Gastrocnemius medialis (tissue), 4 donors: ENCODE measurements at regions not wholly inside any gene's neighbourhood (a gene's known extent, or its start where the extent isn't known, plus 50 kb on each side); places are given as distances from the start of the nearest gene placed in this dataset.
"Not testable (repeated sequence)": the region's sequence is repeated elsewhere in the genome, so short reads cannot be mapped to it uniquely, and the experiment has no call there.

Experiments used
- ATAC-seq, 2 donors: fragments of 150-250 bp; one replicate each; pipeline ENCODE4 v1.9.1; 2016
- DNase-seq, 2 donors: peaks; one replicate each; pipeline ENCODE4 v3.0.0-alpha.2; 2019
- H3K27ac ChIP-seq, 4 donors: fragments of 200-600 bp; sonication (generic); 1 replicate in 1 of 4; 2 replicates in 3 of 4; pipeline ENCODE4 v1.5.1; 2016 to 2018; ENCODE audit warnings: mild to moderate bottlenecking in 2 of 4, moderate library complexity in 1 of 4
- H3K27me3 ChIP-seq, 3 donors: fragments of 200-600 bp; sonication (generic) in 2 of 3; 1 replicate in 1 of 3; 2 replicates in 2 of 3; pipeline versions ENCODE4 v1.5.1 to v1.6.0; 2016 to 2019; ENCODE audit warnings: mild to moderate bottlenecking in 1 of 3, moderate library complexity in 1 of 3
- H3K36me3 ChIP-seq, 2 donors: fragments of 200-600 bp; sonication (generic) in 1 of 2; one replicate each; pipeline ENCODE4 v1.5.1; 2017 to 2018
- H3K4me1 ChIP-seq, 2 donors: fragments of 200-600 bp; sonication (generic) in 1 of 2; one replicate each; pipeline ENCODE4 v1.5.1; 2016 to 2017; ENCODE audit warnings: mild to moderate bottlenecking in 2 of 2
- H3K4me3 ChIP-seq, 4 donors: fragments of 200-600 bp; sonication (generic) in 3 of 4; 1 replicate in 1 of 4; 2 replicates in 3 of 4; pipeline ENCODE4 v1.5.1; 2016 to 2019; ENCODE audit warnings: mild to moderate bottlenecking in 2 of 4
- H3K9me3 ChIP-seq, 3 donors: fragments of 200-600 bp; sonication (generic) in 2 of 3; 1 replicate in 1 of 3; 2 replicates in 2 of 3; pipeline ENCODE4 v1.5.1; 2016 to 2019
- POLR2A ChIP-seq, 2 donors: fragments of 450-650 bp; IDR thresholded peaks; one replicate each; pipeline ENCODE4 v1.6.1; 2017; ENCODE audit warnings: antibody characterized with exemption in 2 of 2, mild to moderate bottlenecking in 2 of 2, moderate library complexity in 2 of 2
- in situ Hi-C, 4 donors: fragments of 200-750 bp; cut with MboI; loops; one replicate each; pipeline versions ENCODE4 v1.15.0 to v1.8.0; 2017; ENCODE audit warnings: low sequenced_read_pairs in 4 of 4
- intact Hi-C: fragments of 100-400 bp; cut with DNase I; formaldehyde crosslinking; loops from one replicate; pipeline ENCODE4 v1.15.1; 2023; ENCODE audit warnings: low total_unique reads
- TF ChIP-seq, protein P1 (sequence below), 5 experiments: fragments of 450-650 bp in 3 of 5; fragments of 200-600 bp in 2 of 5; sonication (generic) in 2 of 5; IDR thresholded peaks in 4 of 5; conservative IDR thresholded peaks in 1 of 5; 1 replicate in 4 of 5; 2 replicates in 1 of 5; pipeline ENCODE4 v1.5.1; 2016 to 2019; ENCODE audit warnings: antibody characterized with exemption in 5 of 5, mild to moderate bottlenecking in 3 of 5, moderate library complexity in 3 of 5

- Histone ChIP-seq H3K27ac (no peak overlapping the region), H3K4me1 (no peaks in the 10 kb centered on the region), H3K9me3 (no peaks in the 10 kb centered on the region), H3K27me3 (no peaks in the 10 kb centered on the region), H3K36me3 (no peaks in the 10 kb centered on the region), H3K4me3 (no peak overlapping the region)
- intact Hi-C loops: no loop called here
- ATAC-seq (no peak), DNase-seq (no peak)
- in situ Hi-C loops: no loop called here
- no peak for TF ChIP-seq POLR2A (IDR thresholded peaks at IDR 0.05)
- TF ChIP-seq, protein P1, sequence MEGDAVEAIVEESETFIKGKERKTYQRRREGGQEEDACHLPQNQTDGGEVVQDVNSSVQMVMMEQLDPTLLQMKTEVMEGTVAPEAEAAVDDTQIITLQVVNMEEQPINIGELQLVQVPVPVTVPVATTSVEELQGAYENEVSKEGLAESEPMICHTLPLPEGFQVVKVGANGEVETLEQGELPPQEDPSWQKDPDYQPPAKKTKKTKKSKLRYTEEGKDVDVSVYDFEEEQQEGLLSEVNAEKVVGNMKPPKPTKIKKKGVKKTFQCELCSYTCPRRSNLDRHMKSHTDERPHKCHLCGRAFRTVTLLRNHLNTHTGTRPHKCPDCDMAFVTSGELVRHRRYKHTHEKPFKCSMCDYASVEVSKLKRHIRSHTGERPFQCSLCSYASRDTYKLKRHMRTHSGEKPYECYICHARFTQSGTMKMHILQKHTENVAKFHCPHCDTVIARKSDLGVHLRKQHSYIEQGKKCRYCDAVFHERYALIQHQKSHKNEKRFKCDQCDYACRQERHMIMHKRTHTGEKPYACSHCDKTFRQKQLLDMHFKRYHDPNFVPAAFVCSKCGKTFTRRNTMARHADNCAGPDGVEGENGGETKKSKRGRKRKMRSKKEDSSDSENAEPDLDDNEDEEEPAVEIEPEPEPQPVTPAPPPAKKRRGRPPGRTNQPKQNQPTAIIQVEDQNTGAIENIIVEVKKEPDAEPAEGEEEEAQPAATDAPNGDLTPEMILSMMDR (IDR thresholded peaks at IDR 0.05 in 4 of 5, conservative IDR thresholded peaks at IDR 0.05 in 1 of 5): no peak
Measured at GRCh38 chr9:31412081-31412480, 972.4 kb upstream of the ACO1 start.

- intact Hi-C loops: no loop called here
- in situ Hi-C loops: no loop called here
- no peak for DNase-seq
Measured at GRCh38 chr9:31415164-31415563, 969.3 kb upstream of the ACO1 start.

DNA sequence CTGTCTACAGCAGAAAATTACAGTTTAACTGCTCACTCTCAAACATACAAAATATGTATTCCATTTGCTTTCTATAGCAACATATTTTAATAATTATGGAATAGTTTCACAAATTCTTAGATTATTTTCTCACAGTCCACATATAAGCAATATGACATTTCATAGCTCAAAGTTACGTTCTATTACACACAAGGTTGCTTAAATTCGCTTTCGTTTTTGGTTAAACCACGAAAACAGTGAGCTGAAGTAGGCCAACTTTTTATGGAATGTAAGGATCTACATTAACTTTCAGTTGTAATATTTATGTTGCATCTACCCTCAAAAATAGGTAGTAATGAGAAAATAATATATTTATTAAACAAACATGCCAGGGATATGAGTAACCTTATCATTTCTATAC is 966.0 kb upstream of the ACO1 start:
- H3K27me3 ChIP-seq: no peaks in the 10 kb centered on the region
- in situ Hi-C loops: no loop called here
- DNase-seq (no peak), ATAC-seq (no peak)
- H3K27ac ChIP-seq: no peak overlapping the region
- no peaks in the 10 kb centered on the region for H3K4me1 ChIP-seq
- TF ChIP-seq, protein P1 (IDR thresholded peaks at IDR 0.05 in 4 of 5, conservative IDR thresholded peaks at IDR 0.05 in 1 of 5): no peak
- no peak for TF ChIP-seq POLR2A (IDR thresholded peaks at IDR 0.05)
- no peaks in the 10 kb centered on the region for H3K36me3 ChIP-seq
- H3K9me3 ChIP-seq: no peaks in the 10 kb centered on the region
- intact Hi-C loops: no loop called here
- H3K4me3 ChIP-seq: no peak overlapping the region

More at GRCh38 chr9:31415164-31415563, 969.3 kb upstream of the ACO1 start:
- H3K27ac ChIP-seq: no peak overlapping the region
- H3K9me3 ChIP-seq: no peaks in the 10 kb centered on the region
- H3K4me1 ChIP-seq: no peaks in the 10 kb centered on the region
- no peak overlapping the region for H3K4me3 ChIP-seq
- no peaks in the 10 kb centered on the region for H3K36me3 ChIP-seq
- H3K27me3 ChIP-seq: no peaks in the 10 kb centered on the region
- no peak for ATAC-seq
- TF ChIP-seq, protein P1 (IDR thresholded peaks at IDR 0.05 in 4 of 5, conservative IDR thresholded peaks at IDR 0.05 in 1 of 5): no peak
- no peak for TF ChIP-seq POLR2A (IDR thresholded peaks at IDR 0.05)

- H3K27me3 ChIP-seq, ATAC-seq, H3K36me3 ChIP-seq, DNase-seq, in situ Hi-C loops, H3K4me1 ChIP-seq, intact Hi-C loops, H3K4me3 ChIP-seq, H3K9me3 ChIP-seq, H3K27ac ChIP-seq: not testable (repeated sequence)
Measured at GRCh38 chr9:31443630-31444457, 940.6 kb upstream of the ACO1 start.

DNA sequence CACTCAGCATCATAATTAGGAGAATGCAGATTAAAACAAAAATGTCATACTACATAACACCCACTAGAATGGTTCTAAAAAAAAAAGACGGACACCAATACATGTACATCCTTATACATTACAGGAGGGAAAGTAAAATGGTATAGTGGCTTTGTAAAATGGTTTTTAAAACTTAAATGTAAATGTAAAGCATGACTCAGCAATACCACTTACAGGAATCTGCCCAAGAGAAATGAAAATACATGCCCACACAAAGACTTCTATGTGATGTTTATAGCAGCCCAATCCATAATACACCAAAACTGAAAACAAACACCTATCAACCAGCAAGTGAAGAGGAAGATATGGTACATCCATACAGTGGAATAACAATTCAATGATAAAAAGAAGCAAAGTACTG is 939.1 kb upstream of the ACO1 start:
- intact Hi-C loops: no loop called here
- DNase-seq (no peak), ATAC-seq (no peak)
- no peaks in the 10 kb centered on the region for H3K9me3 ChIP-seq
- H3K4me1 ChIP-seq: no peaks in the 10 kb centered on the region
- no peaks in the 10 kb centered on the region for H3K36me3 ChIP-seq
- no peak for TF ChIP-seq POLR2A (IDR thresholded peaks at IDR 0.05)
- TF ChIP-seq, protein P1 (IDR thresholded peaks at IDR 0.05 in 4 of 5, conservative IDR thresholded peaks at IDR 0.05 in 1 of 5): no peak
- in situ Hi-C loops: no loop called here
- H3K27me3 ChIP-seq: no peaks in the 10 kb centered on the region
- no peak overlapping the region for H3K4me3 ChIP-seq
- no peak overlapping the region for H3K27ac ChIP-seq
